ENCODE measurements at regions not wholly inside any gene's neighbourhood (a gene's known extent, or its start where the extent isn't known, plus 50 kb on each side); places are given as distances from the start of the nearest gene placed in this dataset.

DNA sequence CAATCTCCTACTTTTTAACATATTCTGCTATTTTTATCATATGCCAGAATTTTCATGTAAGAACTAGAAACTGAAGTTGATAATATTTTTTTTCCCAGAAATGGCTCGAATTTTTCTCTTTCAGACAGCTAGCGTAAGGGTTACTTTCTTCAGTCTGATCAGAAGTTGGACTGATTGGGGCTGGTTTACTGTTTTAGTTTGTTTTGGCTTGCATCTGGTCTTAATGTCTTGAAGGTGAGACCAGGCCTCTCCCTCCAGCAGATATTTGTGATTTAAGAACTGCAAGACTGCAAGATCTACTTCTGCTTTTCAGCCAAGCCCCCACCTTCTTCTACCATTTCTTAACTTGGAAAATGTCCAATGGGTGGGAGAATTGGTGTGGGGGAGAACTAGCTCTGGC lies 266.4 kb downstream of the HAPSTR1 start:
- Histone ChIP-seq H2BK5ac (ENCODE audit: low read depth, low read length, poor library complexity) (no peak overlapping the region), H3K4me1 (ENCODE audit: control insufficient read depth in 1 of 2, insufficient read depth in 2 of 2, low read length in 2 of 2) (no peaks in the 10 kb centered on the region), H3K18ac (ENCODE audit: low read length) (no peak overlapping the region), H4K12ac (ENCODE audit: low read depth, low read length) (no peak overlapping the region), H3K23ac (ENCODE audit: low read length) (no peak overlapping the region), H2BK120ac (ENCODE audit: insufficient read depth, low read length, poor library complexity) (no peak overlapping the region), H2BK12ac (ENCODE audit: low read length) (no peak overlapping the region), H3K4me3 (ENCODE audit: low read depth, low read length) (no peak overlapping the region), H3K9ac (ENCODE audit: low read length) (no peak overlapping the region), H3K9me3 (ENCODE audit: insufficient read depth, low read depth, low read length) (no peaks in the 10 kb centered on the region), H3K27me3 (ENCODE audit: insufficient read depth, low read length) (no peaks in the 10 kb centered on the region), H2AFZ (ENCODE audit: insufficient read depth, low read length, poor library complexity) (no peak overlapping the region), H3K27ac (ENCODE audit: low read depth, low read length) (no peak overlapping the region), H3K79me1 (ENCODE audit: low read length) (no peaks in the 10 kb centered on the region), H3K4me2 (ENCODE audit: low read length) (no peak overlapping the region), H4K91ac (ENCODE audit: low read depth, low read length) (no peak overlapping the region), H3K4ac (ENCODE audit: low read depth, low read length) (no peak overlapping the region), H3K36me3 (ENCODE audit: control insufficient read depth in 1 of 2, insufficient read depth in 2 of 2, low read length in 2 of 2) (no peaks in the 10 kb centered on the region), H2AK5ac (ENCODE audit: low read length) (no peak overlapping the region), H4K8ac (ENCODE audit: low read depth, low read length) (no peak overlapping the region), H3K14ac (ENCODE audit: low read length) (no peak overlapping the region), H3K79me2 (ENCODE audit: control insufficient read depth, insufficient read depth, low read length, poor library complexity) (no peaks in the 10 kb centered on the region)
- DNase-seq = no peak
- no CpG with 5 or more reads among the region's 2 CpGs for WGBS (ENCODE audit: extremely low coverage, insufficient coverage, insufficient read length)

DNA sequence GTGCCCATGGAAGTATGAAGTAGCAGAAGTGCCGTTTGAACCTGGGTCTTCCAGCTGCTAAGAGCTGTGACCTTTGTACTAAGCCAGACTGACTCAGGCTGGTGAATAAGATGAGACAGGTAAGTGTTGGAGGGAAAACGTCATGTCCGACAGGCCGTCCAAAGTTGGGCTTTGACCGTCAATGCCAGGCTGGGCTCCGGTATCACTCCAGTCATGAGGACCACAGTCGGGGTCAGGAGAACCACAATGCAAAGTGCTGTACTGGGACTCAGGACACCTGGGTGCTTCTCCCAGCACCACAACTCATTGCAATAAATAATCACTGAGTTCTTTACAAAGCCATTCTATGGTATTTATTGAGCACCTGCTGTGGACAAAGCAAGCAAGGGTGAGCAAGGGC lies 268.6 kb downstream of the HAPSTR1 start:
- H3K14ac ChIP-seq (ENCODE audit: low read length) = no peak overlapping the region
- H3K4me1 ChIP-seq (ENCODE audit: control insufficient read depth in 1 of 2, insufficient read depth in 2 of 2, low read length in 2 of 2) = no peaks in the 10 kb centered on the region
- no peaks in the 10 kb centered on the region for H3K79me2 ChIP-seq (ENCODE audit: control insufficient read depth, insufficient read depth, low read length, poor library complexity)
- no peak overlapping the region for H3K23ac ChIP-seq (ENCODE audit: low read length)
- H2BK120ac ChIP-seq (ENCODE audit: insufficient read depth, low read length, poor library complexity) = no peak overlapping the region
- H2AFZ ChIP-seq (ENCODE audit: insufficient read depth, low read length, poor library complexity) = no peak overlapping the region
- H4K91ac ChIP-seq (ENCODE audit: low read depth, low read length) = no peak overlapping the region
- no CpG with 5 or more reads among the region's 7 CpGs for WGBS (ENCODE audit: extremely low coverage, insufficient coverage, insufficient read length)
- H3K4ac ChIP-seq (ENCODE audit: low read depth, low read length) = no peak overlapping the region
- H4K8ac ChIP-seq (ENCODE audit: low read depth, low read length) = no peak overlapping the region
- H3K4me3 ChIP-seq (ENCODE audit: low read depth, low read length) = no peak overlapping the region
- no peak overlapping the region for H2BK5ac ChIP-seq (ENCODE audit: low read depth, low read length, poor library complexity)
- H3K9me3 ChIP-seq (ENCODE audit: insufficient read depth, low read depth, low read length) = no peaks in the 10 kb centered on the region
- H3K27ac ChIP-seq (ENCODE audit: low read depth, low read length) = no peak overlapping the region
- H3K18ac ChIP-seq (ENCODE audit: low read length) = no peak overlapping the region
- H2AK5ac ChIP-seq (ENCODE audit: low read length) = no peak overlapping the region
- H3K4me2 ChIP-seq (ENCODE audit: low read length) = no peak overlapping the region
- no peaks in the 10 kb centered on the region for H3K36me3 ChIP-seq (ENCODE audit: control insufficient read depth in 1 of 2, insufficient read depth in 2 of 2, low read length in 2 of 2)
- no peaks in the 10 kb centered on the region for H3K27me3 ChIP-seq (ENCODE audit: insufficient read depth, low read length)
- DNase-seq = no peak
- H4K12ac ChIP-seq (ENCODE audit: low read depth, low read length) = no peak overlapping the region
- H2BK12ac ChIP-seq (ENCODE audit: low read length) = no peak overlapping the region
- H3K79me1 ChIP-seq (ENCODE audit: low read length) = no peaks in the 10 kb centered on the region
- no peak overlapping the region for H3K9ac ChIP-seq (ENCODE audit: low read length)

DNA sequence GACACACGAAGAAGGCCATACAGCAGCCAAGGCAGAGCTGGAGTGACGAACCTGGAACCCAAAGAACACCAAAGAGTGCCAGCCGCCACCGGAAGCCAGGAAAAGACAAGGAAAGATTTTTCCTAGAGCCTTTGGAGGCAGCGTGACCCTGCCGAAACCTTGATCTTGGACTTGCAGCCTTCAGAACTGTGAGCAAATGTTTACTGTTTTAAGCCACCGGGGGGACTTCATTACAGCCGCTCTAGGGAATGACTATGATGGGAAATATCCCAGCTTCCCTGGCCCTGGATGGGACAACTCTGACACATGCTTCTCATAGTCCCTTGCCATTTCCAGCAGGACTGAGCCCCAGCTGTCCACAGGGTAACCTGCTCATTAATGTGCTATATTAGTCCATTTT lies 270.6 kb downstream of the HAPSTR1 start:
- Histone ChIP-seq H2BK12ac (ENCODE audit: low read length) (no peak overlapping the region), H3K79me1 (ENCODE audit: low read length) (no peaks in the 10 kb centered on the region), H2BK120ac (ENCODE audit: insufficient read depth, low read length, poor library complexity) (no peak overlapping the region), H3K23ac (ENCODE audit: low read length) (no peak overlapping the region), H3K4me2 (ENCODE audit: low read length) (no peak overlapping the region), H2AK5ac (ENCODE audit: low read length) (no peak overlapping the region), H3K4me1 (ENCODE audit: control insufficient read depth in 1 of 2, insufficient read depth in 2 of 2, low read length in 2 of 2) (no peaks in the 10 kb centered on the region), H4K12ac (ENCODE audit: low read depth, low read length) (no peak overlapping the region), H3K27me3 (ENCODE audit: insufficient read depth, low read length) (no peaks in the 10 kb centered on the region), H2BK5ac (ENCODE audit: low read depth, low read length, poor library complexity) (no peak overlapping the region), H3K4me3 (ENCODE audit: low read depth, low read length) (no peak overlapping the region), H2AFZ (ENCODE audit: insufficient read depth, low read length, poor library complexity) (no peak overlapping the region), H4K8ac (ENCODE audit: low read depth, low read length) (no peak overlapping the region), H3K4ac (ENCODE audit: low read depth, low read length) (no peak overlapping the region), H3K14ac (ENCODE audit: low read length) (no peak overlapping the region), H4K91ac (ENCODE audit: low read depth, low read length) (no peak overlapping the region), H3K9ac (ENCODE audit: low read length) (no peak overlapping the region), H3K27ac (ENCODE audit: low read depth, low read length) (no peak overlapping the region), H3K36me3 (ENCODE audit: control insufficient read depth in 1 of 2, insufficient read depth in 2 of 2, low read length in 2 of 2) (no peaks in the 10 kb centered on the region), H3K9me3 (ENCODE audit: insufficient read depth, low read depth, low read length) (peaks cover 3% of the 10 kb centered on the region), H3K79me2 (ENCODE audit: control insufficient read depth, insufficient read depth, low read length, poor library complexity) (no peaks in the 10 kb centered on the region), H3K18ac (ENCODE audit: low read length) (no peak overlapping the region)
- WGBS (ENCODE audit: extremely low coverage, insufficient coverage, insufficient read length) = no CpG with 5 or more reads among the region's 8 CpGs
- no peak for DNase-seq

DNA sequence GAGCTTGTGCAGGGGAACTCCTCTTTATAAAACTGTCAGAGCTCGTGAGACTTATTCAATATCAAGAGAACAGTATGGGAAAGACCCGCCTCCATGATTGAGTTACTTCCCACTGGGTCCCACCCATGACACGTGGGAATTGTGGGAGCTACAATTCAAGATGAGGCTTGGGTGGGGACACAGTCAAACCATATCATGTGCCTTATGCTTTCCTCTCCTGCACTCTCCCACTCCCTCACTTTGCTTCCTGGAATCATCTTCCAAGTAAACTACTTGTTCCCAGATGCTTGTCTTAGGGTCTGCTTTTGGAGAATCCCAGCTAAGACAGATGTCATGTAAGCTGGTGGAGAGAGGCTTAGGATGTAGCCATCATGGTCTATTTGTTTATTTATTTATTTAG lies 271.2 kb downstream of the HAPSTR1 start:
- Histone ChIP-seq H3K4ac (ENCODE audit: low read depth, low read length) (no peak overlapping the region), H3K36me3 (ENCODE audit: control insufficient read depth in 1 of 2, insufficient read depth in 2 of 2, low read length in 2 of 2) (no peaks in the 10 kb centered on the region), H3K4me2 (ENCODE audit: low read length) (no peak overlapping the region), H3K23ac (ENCODE audit: low read length) (no peak overlapping the region), H3K27ac (ENCODE audit: low read depth, low read length) (no peak overlapping the region), H2AFZ (ENCODE audit: insufficient read depth, low read length, poor library complexity) (no peak overlapping the region), H3K9me3 (ENCODE audit: insufficient read depth, low read depth, low read length) (peaks cover 3% of the 10 kb centered on the region), H3K27me3 (ENCODE audit: insufficient read depth, low read length) (no peaks in the 10 kb centered on the region), H3K14ac (ENCODE audit: low read length) (no peak overlapping the region), H3K9ac (ENCODE audit: low read length) (no peak overlapping the region), H2BK5ac (ENCODE audit: low read depth, low read length, poor library complexity) (no peak overlapping the region), H2AK5ac (ENCODE audit: low read length) (no peak overlapping the region), H2BK12ac (ENCODE audit: low read length) (no peak overlapping the region), H3K79me2 (ENCODE audit: control insufficient read depth, insufficient read depth, low read length, poor library complexity) (no peaks in the 10 kb centered on the region), H2BK120ac (ENCODE audit: insufficient read depth, low read length, poor library complexity) (no peak overlapping the region), H4K8ac (ENCODE audit: low read depth, low read length) (no peak overlapping the region), H3K4me3 (ENCODE audit: low read depth, low read length) (no peak overlapping the region), H4K91ac (ENCODE audit: low read depth, low read length) (no peak overlapping the region), H4K12ac (ENCODE audit: low read depth, low read length) (no peak overlapping the region), H3K79me1 (ENCODE audit: low read length) (no peaks in the 10 kb centered on the region), H3K18ac (ENCODE audit: low read length) (no peak overlapping the region), H3K4me1 (ENCODE audit: control insufficient read depth in 1 of 2, insufficient read depth in 2 of 2, low read length in 2 of 2) (no peaks in the 10 kb centered on the region)
- no CpG with 5 or more reads among the region's 3 CpGs for WGBS (ENCODE audit: extremely low coverage, insufficient coverage, insufficient read length)
- no peak for DNase-seq
